ENCODE measurements at regions not wholly inside any gene's neighbourhood (a gene's known extent, or its start where the extent isn't known, plus 50 kb on each side); places are given as distances from the start of the nearest gene placed in this dataset.

- no peaks in the 10 kb centered on the region for H3K27me3 ChIP-seq
- H3K9me3 ChIP-seq (replicated peaks in 1 of 11): no peaks in the 10 kb centered on the region
- H3K27ac ChIP-seq: no peak overlapping the region
- no peaks in the 10 kb centered on the region for H4K20me1 ChIP-seq
- no peak overlapping the region for H3K4me2 ChIP-seq
- no peaks in the 10 kb centered on the region for H3K36me3 ChIP-seq
- no peak overlapping the region for H3K9ac ChIP-seq
- no peak for TF ChIP-seq Cebpa-rat (IDR thresholded peaks at IDR 0.05)
- H3K4me1 ChIP-seq: peaks cover 0 to 4% (median 0%) of the 10 kb centered on the region in 10 experiments; a peak in 4 of 20 replicates
- H3K4me3 ChIP-seq: no peak overlapping the region
Observed at GRCh38 chr5:93886917-93887361, 145.5 kb upstream of the POU5F2 start.

- Histone ChIP-seq H3K36me3 (no peaks in the 10 kb centered on the region), H3K9ac (no peak overlapping the region), H3K27me3 (no peaks in the 10 kb centered on the region), H3K4me3 (no peak overlapping the region), H4K20me1 (no peaks in the 10 kb centered on the region), H3K4me1 (peaks cover 0 to 4% (median 0%) of the 10 kb centered on the region in 10 experiments; a peak in 4 of 20 replicates), H3K27ac (no peak overlapping the region), H3K4me2 (no peak overlapping the region), H3K9me3 (replicated peaks in 1 of 11) (no peaks in the 10 kb centered on the region)
- TF ChIP-seq Cebpa-rat (IDR thresholded peaks at IDR 0.05): no peak
Observed at GRCh38 chr5:93886098-93886806, 144.9 kb upstream of the POU5F2 start.

GRCh38 chr5:93884254-93884653 lies 142.9 kb upstream of the POU5F2 start:
- H3K9me3 ChIP-seq (replicated peaks in 1 of 11): no peaks in the 10 kb centered on the region
- H3K9ac ChIP-seq: no peak overlapping the region
- H4K20me1 ChIP-seq: no peaks in the 10 kb centered on the region
- H3K4me1 ChIP-seq: peaks cover 0 to 4% (median 0%) of the 10 kb centered on the region in 10 experiments; a peak in 4 of 20 replicates
- H3K4me2 ChIP-seq: no peak overlapping the region
- H3K27ac ChIP-seq: no peak overlapping the region
- no peaks in the 10 kb centered on the region for H3K27me3 ChIP-seq
- no peak overlapping the region for H3K4me3 ChIP-seq
- no peak for TF ChIP-seq Cebpa-rat (IDR thresholded peaks at IDR 0.05)
- H3K36me3 ChIP-seq: peaks cover 0 to 6% (median 0%) of the 10 kb centered on the region in 11 experiments; a peak in 3 of 22 replicates

GRCh38 chr5:93883459-93883858 lies 142.1 kb upstream of the POU5F2 start:
- Histone ChIP-seq H3K4me3 (no peak overlapping the region), H3K9ac (no peak overlapping the region), H3K27ac (no peak overlapping the region), H3K27me3 (no peaks in the 10 kb centered on the region), H4K20me1 (no peaks in the 10 kb centered on the region), H3K4me1 (peaks cover 0 to 4% (median 0%) of the 10 kb centered on the region in 10 experiments; a peak in 4 of 20 replicates), H3K9me3 (replicated peaks in 1 of 11) (no peaks in the 10 kb centered on the region), H3K36me3 (peaks cover 0 to 6% (median 0%) of the 10 kb centered on the region in 11 experiments; a peak in 3 of 22 replicates), H3K4me2 (no peak overlapping the region)
- TF ChIP-seq Cebpa-rat (IDR thresholded peaks at IDR 0.05): no peak

GRCh38 chr5:93875693-93876092 lies 134.3 kb upstream of the POU5F2 start:
- Histone ChIP-seq H3K4me2 (no peak overlapping the region), H3K4me1 (no peaks in the 10 kb centered on the region), H3K9me3 (replicated peaks in 1 of 11) (no peaks in the 10 kb centered on the region), H3K36me3 (peaks cover 0 to 15% (median 0%) of the 10 kb centered on the region in 11 experiments; a peak in 4 of 22 replicates), H3K27ac (no peak overlapping the region), H4K20me1 (no peaks in the 10 kb centered on the region), H3K27me3 (no peaks in the 10 kb centered on the region), H3K9ac (no peak overlapping the region), H3K4me3 (no peak overlapping the region)
- TF ChIP-seq Cebpa-rat (IDR thresholded peaks at IDR 0.05): no peak

GRCh38 chr5:93874491-93874890 lies 133.1 kb upstream of the POU5F2 start:
- H3K36me3 ChIP-seq: peaks cover 0 to 13% (median 0%) of the 10 kb centered on the region in 11 experiments; a peak in 5 of 22 replicates
- H3K9me3 ChIP-seq (replicated peaks in 1 of 11): no peaks in the 10 kb centered on the region
- H4K20me1 ChIP-seq: no peaks in the 10 kb centered on the region
- H3K9ac ChIP-seq: no peak overlapping the region
- TF ChIP-seq Cebpa-rat (IDR thresholded peaks at IDR 0.05): no peak
- H3K27me3 ChIP-seq: no peaks in the 10 kb centered on the region
- H3K27ac ChIP-seq: no peak overlapping the region
- H3K4me2 ChIP-seq: no peak overlapping the region
- no peaks in the 10 kb centered on the region for H3K4me1 ChIP-seq
- H3K4me3 ChIP-seq: no peak overlapping the region

- H3K4me2 ChIP-seq: no peak overlapping the region
- no peaks in the 10 kb centered on the region for H3K4me1 ChIP-seq
Observed at GRCh38 chr5:93874080-93874479, 132.7 kb upstream of the POU5F2 start.

GRCh38 chr5:93873211-93873736 lies 131.9 kb upstream of the POU5F2 start:
- Histone ChIP-seq H3K27ac (no peak overlapping the region), H3K4me1 (no peaks in the 10 kb centered on the region), H3K4me2 (no peak overlapping the region), H4K20me1 (no peaks in the 10 kb centered on the region), H3K4me3 (no peak overlapping the region), H3K9ac (no peak overlapping the region), H3K9me3 (replicated peaks in 1 of 11) (no peaks in the 10 kb centered on the region), H3K36me3 (peaks cover 0 to 13% (median 0%) of the 10 kb centered on the region in 11 experiments; a peak in 5 of 22 replicates), H3K27me3 (no peaks in the 10 kb centered on the region)
- no peak for TF ChIP-seq Cebpa-rat (IDR thresholded peaks at IDR 0.05)

More at GRCh38 chr5:93874080-93874479, 132.7 kb upstream of the POU5F2 start:
- H3K36me3 ChIP-seq: peaks cover 0 to 13% (median 0%) of the 10 kb centered on the region in 11 experiments; a peak in 5 of 22 replicates
- TF ChIP-seq Cebpa-rat (IDR thresholded peaks at IDR 0.05): no peak
- H4K20me1 ChIP-seq: no peaks in the 10 kb centered on the region
- H3K27ac ChIP-seq: no peak overlapping the region
- H3K27me3 ChIP-seq: no peaks in the 10 kb centered on the region
- H3K4me3 ChIP-seq: no peak overlapping the region
- H3K9me3 ChIP-seq (replicated peaks in 1 of 11): no peaks in the 10 kb centered on the region
- no peak overlapping the region for H3K9ac ChIP-seq

- no peak for TF ChIP-seq Cebpa-rat (IDR thresholded peaks at IDR 0.05)
- Histone ChIP-seq H3K4me1 (no peaks in the 10 kb centered on the region), H3K27me3 (no peaks in the 10 kb centered on the region), H3K9ac (no peak overlapping the region), H3K9me3 (replicated peaks in 1 of 11) (no peaks in the 10 kb centered on the region), H4K20me1 (no peaks in the 10 kb centered on the region), H3K36me3 (peaks cover 0 to 13% (median 0%) of the 10 kb centered on the region in 11 experiments; a peak in 5 of 22 replicates), H3K27ac (no peak overlapping the region), H3K4me2 (no peak overlapping the region), H3K4me3 (no peak overlapping the region)
Observed at GRCh38 chr5:93870649-93871048, 129.2 kb upstream of the POU5F2 start.

Measured in BLaER1 treated with 17β-estradiol and CSF1 and Interleukin-3, amounts not matched to agents 10 nM and 100 nM (cell line).